Activated CD4-positive, alpha-beta T cell treated with anti-CD3 and anti-CD28 coated beads, Interleukin-2, amount 10 ng/mL, durations not matched to agents 24 days and 14 days (primary cell): ENCODE measurements at regions not wholly inside any gene's neighbourhood (a gene's known extent, or its start where the extent isn't known, plus 50 kb on each side); places are given as distances from the start of the nearest gene placed in this dataset.
"Not testable (repeated sequence)": the region's sequence is repeated elsewhere in the genome, so short reads cannot be mapped to it uniquely, and the experiment has no call there.

ENCODE experiments used
- DNase-seq: peaks from one replicate; pipeline ENCODE4 v3.0.0; 2022
- H3K27ac Mint-ChIP-seq: one replicate; pipeline ENCODE4 v1.8.0; 2022; ENCODE audit warnings: mild to moderate bottlenecking, mixed read lengths
- H3K27me3 Mint-ChIP-seq: one replicate; pipeline ENCODE4 v1.8.0; 2022; ENCODE audit warnings: mixed read lengths
- H3K36me3 Mint-ChIP-seq: one replicate; pipeline ENCODE4 v1.8.0; 2022; ENCODE audit warnings: low read depth, mild to moderate bottlenecking, mixed read lengths
- H3K4me1 Mint-ChIP-seq: one replicate; pipeline ENCODE4 v1.8.0; 2021; ENCODE audit warnings: mixed read lengths
- H3K4me3 Mint-ChIP-seq: one replicate; pipeline ENCODE4 v1.8.0; 2022; ENCODE audit warnings: mild to moderate bottlenecking, moderate library complexity, mixed read lengths
- H3K9me3 Mint-ChIP-seq: one replicate; pipeline ENCODE4 v1.8.0; 2021; ENCODE audit warnings: mixed read lengths
- intact Hi-C: fragments of 100-400 bp; cut with micrococcal nuclease; formaldehyde crosslinking; loops from one replicate; pipeline ENCODE4 v1.15.1; 2023

- H3K27ac Mint-ChIP-seq, result no peak overlapping the region
- no peaks in the 10 kb centered on the region for H3K4me1 Mint-ChIP-seq
- no peaks in the 10 kb centered on the region for H3K36me3 Mint-ChIP-seq
- DNase-seq, result no peak
- intact Hi-C loops, result no loop called here
- H3K9me3 Mint-ChIP-seq, result peaks cover 3% of the 10 kb centered on the region
- no peak overlapping the region for H3K4me3 Mint-ChIP-seq
- H3K27me3 Mint-ChIP-seq, result peaks cover 59% of the 10 kb centered on the region
These were observed 164.3 kb upstream of the PABPC3 start for GRCh38 chr13:24931450-24932251.

- DNase-seq, H3K36me3 Mint-ChIP-seq, H3K4me1 Mint-ChIP-seq, intact Hi-C loops, H3K27ac Mint-ChIP-seq, H3K9me3 Mint-ChIP-seq, H3K4me3 Mint-ChIP-seq: not testable (repeated sequence)
- peaks cover 55% of the 10 kb centered on the region for H3K27me3 Mint-ChIP-seq
These were observed 162.6 kb upstream of the PABPC3 start for GRCh38 chr13:24933106-24934023.

GRCh38 chr13:24934024-24934385, 161.9 kb upstream of the PABPC3 start:
- H3K9me3 Mint-ChIP-seq, DNase-seq, H3K4me1 Mint-ChIP-seq, intact Hi-C loops, H3K36me3 Mint-ChIP-seq, H3K4me3 Mint-ChIP-seq, H3K27ac Mint-ChIP-seq: not testable (repeated sequence)
- H3K27me3 Mint-ChIP-seq, result peaks cover 51% of the 10 kb centered on the region

- Mint-ChIP-seq H3K4me3 (no peak overlapping the region), H3K4me1 (no peaks in the 10 kb centered on the region), H3K27me3 (peaks cover 17% of the 10 kb centered on the region), H3K27ac (no peak overlapping the region), H3K9me3 (no peaks in the 10 kb centered on the region), H3K36me3 (no peaks in the 10 kb centered on the region)
- intact Hi-C loops, result no loop called here
- DNase-seq, result no peak
These were observed 157.0 kb upstream of the PABPC3 start for GRCh38 chr13:24938966-24939365.

- H3K36me3 Mint-ChIP-seq, H3K27ac Mint-ChIP-seq, intact Hi-C loops, DNase-seq, H3K9me3 Mint-ChIP-seq, H3K4me3 Mint-ChIP-seq, H3K4me1 Mint-ChIP-seq: not testable (repeated sequence)
- peaks cover 22% of the 10 kb centered on the region for H3K27me3 Mint-ChIP-seq
These were observed 154.8 kb upstream of the PABPC3 start for GRCh38 chr13:24941023-24941713.

GRCh38 chr13:24943136-24943535, 152.8 kb upstream of the PABPC3 start:
- Mint-ChIP-seq H3K36me3 (no peaks in the 10 kb centered on the region), H3K9me3 (peaks cover 6% of the 10 kb centered on the region), H3K27me3 (peaks cover 26% of the 10 kb centered on the region), H3K4me3 (no peak overlapping the region), H3K27ac (no peak overlapping the region), H3K4me1 (peaks cover under 1% of the 10 kb centered on the region)
- intact Hi-C loops, result no loop called here
- DNase-seq, result no peak

GRCh38 chr13:24944073-24944472, 151.9 kb upstream of the PABPC3 start:
- H3K36me3 Mint-ChIP-seq, H3K27ac Mint-ChIP-seq, H3K4me3 Mint-ChIP-seq, intact Hi-C loops, DNase-seq, H3K4me1 Mint-ChIP-seq, H3K9me3 Mint-ChIP-seq: not testable (repeated sequence)
- H3K27me3 Mint-ChIP-seq, result peaks cover 26% of the 10 kb centered on the region

- H3K9me3 Mint-ChIP-seq, DNase-seq, H3K36me3 Mint-ChIP-seq, H3K4me3 Mint-ChIP-seq, H3K4me1 Mint-ChIP-seq: not testable (repeated sequence)
- intact Hi-C loops, result loop anchor here (2.0 kb wide), 1 partner anchor 26 kb away; a partner anchor contains a TSS
- peak overlapping the region; percentile 53 for H3K27ac Mint-ChIP-seq
- peaks cover 28% of the 10 kb centered on the region for H3K27me3 Mint-ChIP-seq
These were observed 147.0 kb upstream of the PABPC3 start for GRCh38 chr13:24948977-24949376.

GRCh38 chr13:24950611-24951010, 145.3 kb upstream of the PABPC3 start:
- H3K36me3 Mint-ChIP-seq, H3K4me3 Mint-ChIP-seq, intact Hi-C loops, H3K9me3 Mint-ChIP-seq, DNase-seq, H3K27ac Mint-ChIP-seq, H3K4me1 Mint-ChIP-seq: not testable (repeated sequence)
- peaks cover 23% of the 10 kb centered on the region for H3K27me3 Mint-ChIP-seq

- not testable (repeated sequence) for H3K27ac Mint-ChIP-seq, H3K27me3 Mint-ChIP-seq
- intact Hi-C loops, result loop anchor here (5.0 kb wide), 1 partner anchor 101 kb away; no protein-coding TSS in a partner anchor
These were observed 128.0 kb upstream of the PABPC3 start for GRCh38 chr13:24967970-24968369.

GRCh38 chr13:24968416-24968815, 127.5 kb upstream of the PABPC3 start:
- H3K27ac Mint-ChIP-seq, H3K27me3 Mint-ChIP-seq, H3K4me1 Mint-ChIP-seq, H3K9me3 Mint-ChIP-seq, H3K36me3 Mint-ChIP-seq: not testable (repeated sequence)
- H3K4me3 Mint-ChIP-seq, result peak overlapping the region; percentile 19
- peak; percentile 71 for DNase-seq
- intact Hi-C loops, result loop anchor here (5.0 kb wide), 1 partner anchor 101 kb away; no protein-coding TSS in a partner anchor

More at GRCh38 chr13:24967970-24968369, 128.0 kb upstream of the PABPC3 start:
- H3K4me1 Mint-ChIP-seq, H3K9me3 Mint-ChIP-seq, H3K36me3 Mint-ChIP-seq, DNase-seq: not testable (repeated sequence)
- H3K4me3 Mint-ChIP-seq, result peak overlapping the region; percentile 19

- H3K4me3 Mint-ChIP-seq, intact Hi-C loops, DNase-seq, H3K9me3 Mint-ChIP-seq, H3K27ac Mint-ChIP-seq, H3K4me1 Mint-ChIP-seq, H3K36me3 Mint-ChIP-seq: not testable (repeated sequence)
- H3K27me3 Mint-ChIP-seq, result peaks cover 28% of the 10 kb centered on the region
These were observed 122.8 kb upstream of the PABPC3 start for GRCh38 chr13:24973102-24973501.

- H3K9me3 Mint-ChIP-seq, DNase-seq, intact Hi-C loops, H3K36me3 Mint-ChIP-seq, H3K4me3 Mint-ChIP-seq, H3K4me1 Mint-ChIP-seq, H3K27ac Mint-ChIP-seq: not testable (repeated sequence)
- H3K27me3 Mint-ChIP-seq, result peaks cover 32% of the 10 kb centered on the region
These were observed 114.6 kb upstream of the PABPC3 start for GRCh38 chr13:24981181-24981803.
